OCI-LY7 (cell line): ENCODE measurements at regions not wholly inside any gene's neighbourhood (a gene's known extent, or its start where the extent isn't known, plus 50 kb on each side); places are given as distances from the start of the nearest gene placed in this dataset.
"Not testable (repeated sequence)": the region's sequence is repeated elsewhere in the genome, so short reads cannot be mapped to it uniquely, and the experiment has no call there.

Experiments
- BruUV-seq: library from RNA; stranded (reverse); fragments of 400-500 nt; replicated peaks from 2 replicates; lab custom pipeline; 2021; lab: Mats Ljungman, UMichigan
- CTCF ChIA-PET: fragments of 300-600 bp; sonication (Branson Sonifier 250); formaldehyde crosslinking; loops from one replicate; lab custom pipeline; 2022; ENCODE audit warnings: antibody characterized with exemption; ENCODE audit not compliant: unreplicated experiment; lab: Charles Lee
- POLR2A ChIA-PET: fragments of 300-600 bp; sonication (Branson Sonifier 250); formaldehyde crosslinking; loops from one replicate; lab custom pipeline; 2022; ENCODE audit warnings: antibody characterized with exemption; lab: Charles Lee
- DNase-seq: peaks from one replicate; pipeline ENCODE4 v3.0.0-alpha.2; 2015; ENCODE audit warnings: low spot score
- H2AFZ ChIP-seq: fragments of 200-600 bp; sonication (generic), shearing (Covaris generic); 2 replicates; pipeline ENCODE4 v1.6.1; 2014; ENCODE audit warnings: mild to moderate bottlenecking, antibody characterized with exemption, low read length, moderate library complexity
- H3K27ac ChIP-seq: fragments of 200-600 bp; sonication (generic); 2 replicates; pipeline ENCODE4 v1.5.1; 2014; ENCODE audit warnings: mixed run types, low read depth, mild to moderate bottlenecking, moderate library complexity, low read length, inconsistent platforms; ENCODE audit not compliant: poor library complexity, severe bottlenecking
- H3K36me3 ChIP-seq: fragments of 200-600 bp; sonication (generic); 2 replicates; pipeline ENCODE4 v1.6.1; 2014; ENCODE audit warnings: mild to moderate bottlenecking, antibody characterized with exemption, low read length, moderate library complexity, mixed read lengths; ENCODE audit not compliant: insufficient read depth
- H3K4me1 ChIP-seq: fragments of 200-600 bp; sonication (generic); 2 replicates; pipeline ENCODE4 v1.5.1; 2014; ENCODE audit warnings: mild to moderate bottlenecking, low read length; ENCODE audit not compliant: insufficient read depth, poor library complexity, severe bottlenecking
- H3K4me2 ChIP-seq: fragments of 200-600 bp; sonication (generic); 2 replicates; pipeline ENCODE4 v1.6.1; 2014; ENCODE audit warnings: mild to moderate bottlenecking, low read length
- H3K4me3 ChIP-seq: fragments of 200-600 bp; sonication (generic); 2 replicates; pipeline ENCODE4 v1.5.1; 2014; ENCODE audit warnings: mild to moderate bottlenecking, low read depth, low read length; ENCODE audit not compliant: poor library complexity, severe bottlenecking
- H3K79me2 ChIP-seq: fragments of 200-600 bp; sonication (generic); 2 replicates; pipeline ENCODE4 v1.6.1; 2016; ENCODE audit warnings: low read depth, mild to moderate bottlenecking, low read length, moderate library complexity, mixed read lengths; ENCODE audit not compliant: insufficient read depth
- H3K9me2 ChIP-seq: fragments of 200-600 bp; sonication (generic); 2 replicates; pipeline ENCODE4 v1.6.1; 2016; ENCODE audit warnings: mild to moderate bottlenecking, low read length, mixed read lengths; ENCODE audit not compliant: insufficient read depth
- H3K9me3 ChIP-seq: fragments of 200-600 bp; sonication (generic); 2 replicates; pipeline ENCODE4 v1.6.1; 2014; ENCODE audit warnings: mild to moderate bottlenecking, mixed run types, low read length, mixed read lengths
- H4K20me1 ChIP-seq: fragments of 200-600 bp; sonication (generic); 2 replicates; pipeline ENCODE4 v1.6.1; 2014; ENCODE audit warnings: mild to moderate bottlenecking, antibody characterized with exemption, low read length, moderate library complexity, mixed read lengths; ENCODE audit not compliant: insufficient read depth
- CTCF ChIP-seq: fragments of 200-600 bp; sonication (generic); conservative IDR thresholded peaks from 2 replicates; pipeline ENCODE4 v1.5.1; 2014; ENCODE audit warnings: mild to moderate bottlenecking, antibody characterized with exemption, low read length, moderate library complexity, mixed read lengths
- EZH2phosphoT487 ChIP-seq: fragments of 200-600 bp; sonication (generic); IDR thresholded peaks from 2 replicates; pipeline ENCODE4 v1.6.1; 2018; ENCODE audit warnings: low read depth, borderline replicate concordance, mild to moderate bottlenecking, mixed run types, antibody characterized with exemption, low read length, moderate library complexity, mixed read lengths
- intact Hi-C: fragments of 100-400 bp; cut with micrococcal nuclease; formaldehyde crosslinking; loops from one replicate; pipeline ENCODE4 v1.10.0; 2022; ENCODE audit not compliant: unreplicated experiment

GRCh38 chr6:9224539-9224938 lies 789.2 kb upstream of the SLC35B3 start:
- no TSS peak for BruUV-seq
- ChIA-PET POLR2A (no interaction called here), CTCF (no interaction called here)
- H3K4me2 ChIP-seq, result no peak overlapping the region
- no peaks in the 10 kb centered on the region for H3K9me3 ChIP-seq
- no peak overlapping the region for H3K4me3 ChIP-seq
- H3K4me1 ChIP-seq, result no peaks in the 10 kb centered on the region
- intact Hi-C loops, result no loop called here
- H3K36me3 ChIP-seq, result no peaks in the 10 kb centered on the region
- H3K27ac ChIP-seq, result no peak overlapping the region
- TF ChIP-seq EZH2phosphoT487 (no peak), CTCF (no peak)
- H4K20me1 ChIP-seq, result no peaks in the 10 kb centered on the region
- DNase-seq, result no peak
- H2AFZ ChIP-seq, result no peak overlapping the region
- H3K9me2 ChIP-seq, result no peaks in the 10 kb centered on the region
- H3K79me2 ChIP-seq, result no peaks in the 10 kb centered on the region

- intact Hi-C loops, BruUV-seq, H3K9me2 ChIP-seq, H3K4me2 ChIP-seq, H3K36me3 ChIP-seq, H3K4me1 ChIP-seq, H3K79me2 ChIP-seq, H3K27ac ChIP-seq, H3K9me3 ChIP-seq, POLR2A ChIA-PET, H4K20me1 ChIP-seq, H3K4me3 ChIP-seq, H2AFZ ChIP-seq, CTCF ChIA-PET, DNase-seq: not testable (repeated sequence)
Measured at GRCh38 chr6:9213717-9214116, 778.4 kb upstream of the SLC35B3 start.

- TF ChIP-seq EZH2phosphoT487, result no peak
- no peak for TF ChIP-seq CTCF
- DNase-seq, result no peak
- Histone ChIP-seq H2AFZ (no peak overlapping the region), H3K79me2 (no peaks in the 10 kb centered on the region), H3K36me3 (no peaks in the 10 kb centered on the region), H3K27ac (no peak overlapping the region), H4K20me1 (no peaks in the 10 kb centered on the region), H3K4me1 (no peaks in the 10 kb centered on the region), H3K9me3 (no peaks in the 10 kb centered on the region), H3K9me2 (no peaks in the 10 kb centered on the region), H3K4me2 (no peak overlapping the region), H3K4me3 (no peak overlapping the region)
- ChIA-PET POLR2A (interaction anchor here (0.6 kb wide), 1 partner anchor 24 kb away, joined by 5 read pairs; no protein-coding TSS in a partner anchor), CTCF (no interaction called here)
- no TSS peak for BruUV-seq
- intact Hi-C loops, result no loop called here
Measured at GRCh38 chr6:9208966-9209365, 773.6 kb upstream of the SLC35B3 start.
